Stomach (tissue), 4 donors: ENCODE measurements at regions not wholly inside any gene's neighbourhood (a gene's known extent, or its start where the extent isn't known, plus 50 kb on each side); places are given as distances from the start of the nearest gene placed in this dataset.

ENCODE experiments used
- EP300 ChIP-seq: sonication (generic); formaldehyde crosslinking; IDR thresholded peaks from one replicate; pipeline ENCODE4 v1.6.1; 2017; ENCODE audit warnings: antibody characterized with exemption
- POLR2A ChIP-seq, 4 donors: fragments of 450-650 bp; IDR thresholded peaks; one replicate each; pipeline ENCODE4 v1.6.1; 2016; ENCODE audit warnings: antibody characterized with exemption in 4 of 4, control low read depth in 2 of 4, mild to moderate bottlenecking in 1 of 4, moderate library complexity in 1 of 4
- TF ChIP-seq, protein P1 (sequence below), 7 experiments: fragments of 450-650 bp in 4 of 7; fragments of 200-600 bp in 3 of 7; sonication (generic) in 3 of 7; IDR thresholded peaks; one replicate each; pipeline ENCODE4 v1.5.1; 2016 to 2019; ENCODE audit warnings: antibody characterized with exemption in 7 of 7, control low read depth in 2 of 7, mild to moderate bottlenecking in 1 of 7

DNA sequence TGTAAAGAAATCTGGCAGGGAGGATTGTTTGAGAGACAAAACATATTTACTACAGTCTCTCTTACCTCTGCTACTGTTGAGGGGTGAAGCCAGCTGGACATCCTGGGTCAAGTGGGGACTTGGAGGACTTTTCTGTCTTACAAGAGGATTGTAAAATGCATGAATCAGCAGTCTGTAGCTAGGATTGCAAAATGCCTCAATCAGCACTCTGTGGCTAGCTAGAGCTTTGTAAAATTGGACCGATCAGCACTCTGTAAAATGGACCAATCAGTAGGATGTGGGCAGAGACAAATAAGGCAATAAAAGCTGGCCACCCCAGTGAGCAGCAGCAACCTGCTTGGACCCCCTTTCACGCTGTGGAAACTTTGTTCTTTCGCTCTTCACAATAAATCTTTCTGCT lies 995.8 kb upstream of the CDH6 start:
- TF ChIP-seq POLR2A (IDR thresholded peaks at IDR 0.05): no peak
- TF ChIP-seq, protein P1, sequence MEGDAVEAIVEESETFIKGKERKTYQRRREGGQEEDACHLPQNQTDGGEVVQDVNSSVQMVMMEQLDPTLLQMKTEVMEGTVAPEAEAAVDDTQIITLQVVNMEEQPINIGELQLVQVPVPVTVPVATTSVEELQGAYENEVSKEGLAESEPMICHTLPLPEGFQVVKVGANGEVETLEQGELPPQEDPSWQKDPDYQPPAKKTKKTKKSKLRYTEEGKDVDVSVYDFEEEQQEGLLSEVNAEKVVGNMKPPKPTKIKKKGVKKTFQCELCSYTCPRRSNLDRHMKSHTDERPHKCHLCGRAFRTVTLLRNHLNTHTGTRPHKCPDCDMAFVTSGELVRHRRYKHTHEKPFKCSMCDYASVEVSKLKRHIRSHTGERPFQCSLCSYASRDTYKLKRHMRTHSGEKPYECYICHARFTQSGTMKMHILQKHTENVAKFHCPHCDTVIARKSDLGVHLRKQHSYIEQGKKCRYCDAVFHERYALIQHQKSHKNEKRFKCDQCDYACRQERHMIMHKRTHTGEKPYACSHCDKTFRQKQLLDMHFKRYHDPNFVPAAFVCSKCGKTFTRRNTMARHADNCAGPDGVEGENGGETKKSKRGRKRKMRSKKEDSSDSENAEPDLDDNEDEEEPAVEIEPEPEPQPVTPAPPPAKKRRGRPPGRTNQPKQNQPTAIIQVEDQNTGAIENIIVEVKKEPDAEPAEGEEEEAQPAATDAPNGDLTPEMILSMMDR (IDR thresholded peaks at IDR 0.05): no peak
- TF ChIP-seq EP300: no peak
